Left ventricle myocardium superior (tissue), 1 donor: ENCODE measurements at regions not wholly inside any gene's neighbourhood (a gene's known extent, or its start where the extent isn't known, plus 50 kb on each side); places are given as distances from the start of the nearest gene placed in this dataset.

ENCODE experiments used
- ATAC-seq: fragments of 200-7000 bp; cut with Tn5 transposase; one replicate; pipeline ENCODE4 v1.9.1; 2020; ENCODE audit warnings: mild to moderate bottlenecking, moderate library complexity
- DNase-seq: peaks from one replicate; pipeline ENCODE4 v3.0.0-alpha.2; 2020
- intact Hi-C: fragments of 100-400 bp; cut with micrococcal nuclease; formaldehyde crosslinking; loops from one replicate; pipeline ENCODE4 v1.11.0; 2022
- donor health status: DM: no; HTN: yes; CAD: no; lungs with severe emphysema.

- intact Hi-C loops = no loop called here
- no peak for ATAC-seq
- no peak for DNase-seq
These were observed 104.6 kb upstream of the FGF3 start for GRCh38 chr11:69923641-69924307.

GRCh38 chr11:69924308-69925161, 105.3 kb upstream of the FGF3 start:
- intact Hi-C loops = no loop called here
- DNase-seq (no peak), ATAC-seq (no peak)

- intact Hi-C loops = no loop called here
- DNase-seq = no peak
These were observed 106.4 kb upstream of the FGF3 start for GRCh38 chr11:69925366-69926196.

GRCh38 chr11:69926376-69927050, 107.3 kb upstream of the FGF3 start:
- intact Hi-C loops = no loop called here
- DNase-seq (no peak), ATAC-seq (no peak)

More at GRCh38 chr11:69925366-69926196, 106.4 kb upstream of the FGF3 start:
- no peak for ATAC-seq

- no peak for DNase-seq
These were observed 108.9 kb upstream of the FGF3 start for GRCh38 chr11:69928121-69928520.

GRCh38 chr11:69928975-69929374, 109.8 kb upstream of the FGF3 start:
- DNase-seq = no peak
- no peak for ATAC-seq
- intact Hi-C loops = no loop called here

More at GRCh38 chr11:69928121-69928520, 108.9 kb upstream of the FGF3 start:
- intact Hi-C loops = no loop called here
- ATAC-seq = no peak

GRCh38 chr11:69930081-69931059, 111.2 kb upstream of the FGF3 start:
- ATAC-seq (no peak), DNase-seq (no peak)
- intact Hi-C loops = no loop called here

- ATAC-seq (no peak), DNase-seq (no peak)
- intact Hi-C loops = no loop called here
These were observed 112.1 kb upstream of the FGF3 start for GRCh38 chr11:69931060-69931910.

GRCh38 chr11:69931994-69932910, 113.0 kb upstream of the FGF3 start:
- intact Hi-C loops = no loop called here
- DNase-seq (no peak), ATAC-seq (no peak)

- no peak for DNase-seq
- ATAC-seq = no peak
- intact Hi-C loops = no loop called here
These were observed 115.8 kb upstream of the FGF3 start for GRCh38 chr11:69934861-69935494.

- intact Hi-C loops = no loop called here
- no peak for ATAC-seq
- DNase-seq = no peak
These were observed 116.8 kb upstream of the FGF3 start for GRCh38 chr11:69935941-69936505.

- no peak for ATAC-seq
- intact Hi-C loops = no loop called here
- DNase-seq = no peak
These were observed 117.6 kb upstream of the FGF3 start for GRCh38 chr11:69936771-69937170.

- ATAC-seq (no peak), DNase-seq (no peak)
- intact Hi-C loops = no loop called here
These were observed 119.0 kb upstream of the FGF3 start for GRCh38 chr11:69938206-69938605.

- peak; percentile 95 for ATAC-seq
- intact Hi-C loops = no loop called here
- DNase-seq = peak; percentile 80
These were observed 120.5 kb upstream of the FGF3 start for GRCh38 chr11:69939551-69940245.

GRCh38 chr11:69940246-69940610, 121.0 kb upstream of the FGF3 start:
- ATAC-seq = no peak
- DNase-seq = no peak
- intact Hi-C loops = no loop called here
